ENCODE measurements at regions not wholly inside any gene's neighbourhood (a gene's known extent, or its start where the extent isn't known, plus 50 kb on each side); places are given as distances from the start of the nearest gene placed in this dataset.

GRCh38 chr6:163675611-163676010 lies 261.1 kb downstream of the QKI start:
- no peak overlapping the region for H3K27ac ChIP-seq (ENCODE audit: low read depth, low read length)
- TF ChIP-seq ATF3 (IDR thresholded peaks at IDR 0.05) (no peak), RAD21 (IDR thresholded peaks at IDR 0.05; ENCODE audit: low read depth) (no peak), REST (IDR thresholded peaks at IDR 0.05; ENCODE audit: low read depth) (no peak), EZH2phosphoT487 (IDR thresholded peaks at IDR 0.05; ENCODE audit: borderline replicate concordance) (no peak), POLR2AphosphoS5 (IDR thresholded peaks at IDR 0.05; ENCODE audit: low read depth, low read length) (no peak), TCF7L2 (IDR thresholded peaks at IDR 0.05; ENCODE audit: borderline replicate concordance, extremely low read depth, insufficient read depth, insufficient read length) (no peak), JUND (IDR thresholded peaks at IDR 0.05) (no peak), SIN3A (IDR thresholded peaks at IDR 0.05; ENCODE audit: low read depth) (no peak), CTCF (IDR thresholded peaks at IDR 0.05 in 2 of 3, conservative IDR thresholded peaks at IDR 0.05 in 1 of 3; ENCODE audit: borderline replicate concordance in 1 of 3, insufficient read depth in 1 of 3, low read depth in 2 of 3, low read length in 2 of 3) (no peak), MAX (IDR thresholded peaks at IDR 0.05) (no peak), SP1 (IDR thresholded peaks at IDR 0.05; ENCODE audit: low read depth) (no peak), SRF (IDR thresholded peaks at IDR 0.05; ENCODE audit: low read depth) (no peak), ELF1 (IDR thresholded peaks at IDR 0.05; ENCODE audit: borderline replicate concordance, low read depth) (no peak), ZBTB33 (IDR thresholded peaks at IDR 0.05; ENCODE audit: extremely low read depth, insufficient replicate concordance, low read length) (no peak), EZH2 (IDR thresholded peaks at IDR 0.05) (no peak)
- H4K20me1 ChIP-seq (ENCODE audit: insufficient read depth): no peaks in the 10 kb centered on the region
- no peaks in the 10 kb centered on the region for H3K79me2 ChIP-seq (ENCODE audit: insufficient read depth, low read length)
- H3K4me1 ChIP-seq (ENCODE audit: control insufficient read depth in 1 of 2, insufficient read depth in 2 of 2, low read length in 2 of 2): no peaks in the 10 kb centered on the region
- no peak overlapping the region for H3K4me2 ChIP-seq (ENCODE audit: low read length)
- H3K27me3 ChIP-seq (ENCODE audit: insufficient read depth, low read length): no peaks in the 10 kb centered on the region
- intact Hi-C loops (cut with micrococcal nuclease): no loop called here
- H3K9me3 ChIP-seq (ENCODE audit: control insufficient read depth in 1 of 2, insufficient read depth in 1 of 2, low read depth in 1 of 2, low read length in 2 of 2): no peaks in the 10 kb centered on the region; a peak in 1 of 4 replicates
- ATAC-seq (no peak), DNase-seq (ENCODE audit: low read depth, low spot score) (no peak)
- ChIA-PET CTCF (no interaction called here), RAD21 (ENCODE audit: low non-redundant PET in 1 of 2, low total read pairs in 2 of 2, uncharacterized antibody in 2 of 2, unreplicated experiment in 2 of 2) (no interaction called here), POLR2A (no interaction called here)
- BruUV-seq (replicated peaks): no TSS peak
- no peak overlapping the region for H3K9ac ChIP-seq (ENCODE audit: low read length)
- H3K36me3 ChIP-seq (ENCODE audit: control insufficient read depth in 1 of 2, insufficient read depth in 2 of 2, low read length in 2 of 2): no peaks in the 10 kb centered on the region
- no peak overlapping the region for H3K4me3 ChIP-seq (replicated peaks in 1 of 2; ENCODE audit: low read depth in 1 of 2, low read length in 2 of 2)
- H3K9me2 ChIP-seq (ENCODE audit: insufficient read depth): no peaks in the 10 kb centered on the region
- no peak overlapping the region for H2AFZ ChIP-seq (ENCODE audit: low read depth, low read length, poor library complexity, severe bottlenecking)
